ENCODE measurements at regions not wholly inside any gene's neighbourhood (a gene's known extent, or its start where the extent isn't known, plus 50 kb on each side); places are given as distances from the start of the nearest gene placed in this dataset.
A peak's percentile ranks its signal among the peaks of the same experiment; 100 is the strongest.
"Not testable (repeated sequence)": the region's sequence is repeated elsewhere in the genome, so short reads cannot be mapped to it uniquely, and the experiment has no call there.

DNA sequence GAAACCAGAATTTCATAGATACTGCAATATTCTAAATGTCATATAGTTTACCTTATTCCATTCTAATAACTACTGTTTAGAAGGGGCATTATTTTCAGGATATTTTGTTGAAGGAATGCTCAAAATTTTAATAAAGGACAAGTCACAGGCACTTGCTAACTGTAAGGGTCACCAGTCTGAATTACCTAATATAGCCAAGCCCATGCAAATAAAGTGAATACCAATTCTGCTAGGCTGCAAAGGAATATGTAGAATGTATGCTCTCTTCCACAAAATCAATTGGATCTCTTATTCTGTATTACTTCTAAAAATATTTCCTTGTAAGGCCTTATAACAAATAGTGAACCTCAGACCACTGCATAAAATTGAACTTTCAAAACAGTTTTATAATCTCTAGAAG, 52.3 kb upstream of the FAT4 start:
- no peak for DNase-seq

DNA sequence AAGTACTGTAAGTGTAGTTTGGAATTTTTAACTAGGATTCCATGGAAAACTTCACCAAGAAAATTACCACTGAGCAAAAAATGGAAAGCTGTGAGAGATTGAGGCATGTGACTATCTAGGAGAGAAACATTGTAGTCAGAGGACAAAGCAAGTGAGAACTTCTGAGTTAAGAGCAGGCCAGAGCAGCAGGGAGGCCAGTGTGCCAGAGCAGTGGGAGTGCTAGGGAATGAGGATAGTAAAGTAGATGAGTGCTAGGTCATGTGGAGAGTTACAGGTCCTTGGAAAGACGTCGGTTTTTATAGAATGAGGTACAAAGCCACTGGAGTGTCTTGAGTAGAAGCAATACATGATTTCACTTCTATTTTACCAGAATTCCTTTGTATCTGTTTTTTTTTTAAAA, 52.7 kb upstream of the FAT4 start:
- no peak for DNase-seq

DNA sequence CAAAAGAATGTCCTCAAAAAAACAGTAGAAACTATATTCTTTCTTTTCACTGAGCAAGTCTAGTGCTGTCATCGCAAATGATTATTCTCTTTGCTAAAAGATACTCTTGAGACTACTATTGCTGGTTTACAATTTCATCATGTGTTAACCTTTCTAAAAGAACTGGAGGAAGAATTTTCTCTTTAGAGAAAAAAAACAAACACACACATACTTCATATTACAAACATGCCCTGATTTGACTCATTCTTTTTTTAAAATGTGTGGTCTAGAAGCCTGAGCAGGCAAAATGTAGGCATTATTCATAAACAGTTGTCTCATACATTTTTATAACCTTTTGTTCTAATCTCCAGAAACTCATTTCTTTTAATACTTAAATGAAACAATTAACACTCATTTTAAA, 60.6 kb upstream of the FAT4 start:
- DNase-seq = no peak

DNA sequence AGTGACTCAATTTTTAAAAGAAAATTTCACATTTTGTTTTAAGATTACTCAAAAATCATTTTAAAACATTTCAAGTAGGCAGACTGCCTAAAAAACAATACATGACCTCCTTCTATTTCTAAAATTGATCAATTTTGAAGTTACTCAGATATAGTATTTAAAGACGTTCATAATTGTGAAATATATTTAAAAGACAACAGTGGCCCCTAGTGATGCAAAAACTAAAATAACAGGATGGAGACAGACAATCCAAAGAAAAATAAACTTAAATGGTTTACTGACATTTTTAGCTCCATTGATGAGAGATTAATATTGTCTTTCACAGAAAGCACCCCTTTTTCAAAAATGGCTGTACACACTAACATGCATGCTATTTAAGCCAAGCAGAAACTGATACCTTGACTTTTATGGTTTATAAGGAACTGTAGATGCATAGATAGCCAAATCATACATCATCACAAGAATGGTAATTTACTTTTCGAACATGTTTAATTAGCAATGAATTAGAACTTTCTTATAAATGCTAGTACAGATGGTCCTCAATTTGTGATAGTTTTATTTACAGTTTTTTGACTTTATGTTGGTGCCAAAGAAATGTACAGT, 69.8 kb upstream of the FAT4 start:
- DNase-seq = no peak

DNA sequence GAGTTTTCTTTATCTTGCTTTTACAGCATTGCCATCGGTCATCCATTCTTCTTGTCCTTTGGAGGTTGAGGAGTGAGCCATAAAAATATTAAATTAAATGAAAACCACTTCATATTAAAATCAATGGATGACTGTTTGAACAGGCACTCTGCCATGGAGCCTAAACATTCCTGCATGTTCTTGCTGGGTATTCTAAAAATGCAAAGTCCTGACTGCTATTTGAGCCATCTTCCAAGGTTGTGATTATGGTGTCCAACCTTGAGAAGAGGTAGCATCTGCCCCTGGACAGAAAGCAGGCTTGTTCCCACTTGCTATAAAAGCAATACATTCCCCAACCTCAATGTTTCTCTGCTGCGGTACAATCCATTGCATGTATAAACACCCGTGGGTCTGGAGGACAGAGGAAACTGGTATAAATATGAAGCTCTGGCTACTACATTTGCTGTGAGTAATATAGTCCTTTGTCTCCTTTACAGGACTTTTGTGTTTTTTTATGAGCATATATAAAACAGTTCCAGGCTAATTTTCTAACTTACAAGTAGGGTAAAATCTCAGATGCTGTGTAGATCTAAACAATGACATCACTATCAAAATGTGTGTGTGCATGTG, 70.9 kb upstream of the FAT4 start:
- DNase-seq = no peak

DNA sequence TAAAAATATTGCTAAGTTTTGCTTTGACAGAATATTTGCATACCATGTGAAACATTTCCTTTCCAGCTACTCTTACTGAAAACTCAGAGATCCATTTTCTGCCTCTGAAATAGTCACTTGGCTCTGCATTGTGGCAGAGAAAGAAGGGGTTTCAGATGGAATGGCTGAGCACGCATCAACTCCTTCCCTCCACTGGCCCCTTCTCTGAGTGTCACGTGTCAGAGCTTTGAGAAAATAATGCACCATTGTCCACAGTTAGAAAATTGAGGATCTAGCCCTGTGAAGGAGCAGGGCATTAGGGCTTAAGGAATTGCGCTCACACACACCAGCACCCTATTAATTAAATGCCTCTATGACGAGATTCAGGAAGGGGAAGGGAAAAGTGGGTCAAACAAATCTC, 78.8 kb upstream of the FAT4 start:
- no peak for DNase-seq

DNA sequence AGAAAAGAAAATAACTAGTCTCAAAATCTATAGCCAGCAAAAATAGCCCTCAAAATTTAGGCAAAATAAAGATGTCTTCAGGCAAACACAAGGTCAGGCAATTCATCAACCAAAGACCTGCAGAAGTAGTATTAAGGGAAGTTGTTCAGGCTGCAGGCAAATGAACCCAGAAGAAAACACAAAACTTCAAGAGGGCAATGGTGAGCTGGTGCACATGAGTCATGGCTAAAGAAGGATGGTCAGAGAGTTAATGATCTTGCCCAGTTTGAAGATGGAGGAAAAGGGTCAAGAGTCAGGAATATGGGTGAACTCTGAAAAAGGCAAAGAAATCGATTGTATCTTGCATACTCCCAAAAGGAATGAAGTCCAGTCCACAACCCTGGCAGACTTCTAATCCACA, 83.1 kb upstream of the FAT4 start:
- DNase-seq = no peak

DNA sequence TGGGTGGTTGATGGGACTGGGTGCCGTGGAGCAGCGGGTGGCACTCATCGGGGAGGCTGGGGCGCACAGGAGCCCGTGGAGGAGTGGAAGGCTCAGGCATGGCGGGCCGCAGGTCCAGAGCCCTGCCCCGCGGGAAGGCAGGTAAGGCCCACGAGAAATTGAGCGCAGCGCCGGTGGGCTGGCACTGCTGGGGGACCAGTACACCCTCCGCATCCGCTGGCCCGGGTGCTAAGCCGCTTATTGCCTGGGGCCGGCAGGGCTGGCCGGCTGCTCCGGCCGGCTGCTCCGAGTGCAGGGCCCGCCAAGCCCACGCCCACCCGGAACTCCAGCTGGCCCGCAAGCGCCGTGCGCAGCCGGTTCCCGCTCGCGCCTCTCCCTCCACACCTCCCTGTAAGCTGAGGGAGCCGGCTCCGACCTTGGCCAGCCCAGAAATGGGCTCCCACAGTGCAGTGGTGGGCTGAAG, 85.1 kb upstream of the FAT4 start:
- DNase-seq = no peak

DNA sequence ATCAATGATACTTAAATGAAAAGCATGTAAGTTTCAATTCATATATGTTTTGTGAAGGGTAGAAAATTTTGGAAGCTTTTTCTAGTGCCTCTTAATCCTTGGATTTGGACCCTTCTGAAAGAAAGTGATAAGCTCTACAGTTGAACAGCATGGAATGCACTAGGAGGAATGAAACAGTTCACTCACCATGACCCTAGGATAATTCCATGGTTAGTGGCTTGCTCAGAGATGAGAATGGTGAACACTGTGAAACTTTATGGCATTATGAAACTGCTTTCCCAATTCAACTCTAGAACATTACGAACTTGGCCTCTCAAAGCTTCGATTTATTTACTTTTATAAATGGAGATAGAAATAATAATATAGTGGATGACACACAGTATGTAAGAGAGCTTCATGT, 88.9 kb upstream of the FAT4 start:
- DNase-seq = no peak

DNA sequence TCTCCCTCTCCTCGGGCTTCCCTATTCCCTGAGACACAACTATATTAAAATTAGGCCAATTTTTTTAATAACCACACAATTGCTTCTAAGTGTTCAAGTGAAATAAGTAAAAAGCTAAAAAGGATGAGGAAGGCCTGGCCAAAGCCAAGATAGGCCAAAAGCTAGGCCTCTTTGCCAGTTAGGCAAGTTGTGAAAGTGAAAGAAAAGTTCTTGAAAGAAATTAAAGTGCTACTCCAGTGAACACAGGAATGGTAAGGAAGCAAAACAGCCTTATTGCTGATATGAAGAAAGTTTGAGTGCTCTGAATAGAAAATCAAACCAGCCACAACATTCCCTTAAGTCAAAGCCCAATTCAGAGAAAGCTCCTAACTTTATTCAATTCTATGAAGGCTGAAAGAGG, 114.2 kb upstream of the FAT4 start:
- peak; percentile 13 for DNase-seq

DNA sequence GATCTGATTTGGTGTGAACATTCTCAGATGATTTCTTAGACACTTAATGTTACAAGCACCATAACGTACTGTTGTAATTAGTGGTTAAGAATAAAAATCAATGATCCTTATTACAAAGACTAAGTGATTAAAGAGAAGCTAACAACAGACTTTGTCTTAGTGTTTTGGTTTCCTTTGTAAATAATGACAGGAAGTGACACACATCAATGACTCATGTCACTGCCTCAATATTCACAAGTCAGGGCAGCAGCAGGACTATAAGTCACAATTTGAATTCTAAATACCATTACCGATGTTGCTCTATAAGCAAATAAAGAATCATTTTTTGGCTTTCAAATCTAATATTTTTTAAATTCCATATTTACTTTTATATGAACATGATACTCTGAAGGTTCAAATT, 115.8 kb upstream of the FAT4 start:
- DNase-seq = no peak

DNA sequence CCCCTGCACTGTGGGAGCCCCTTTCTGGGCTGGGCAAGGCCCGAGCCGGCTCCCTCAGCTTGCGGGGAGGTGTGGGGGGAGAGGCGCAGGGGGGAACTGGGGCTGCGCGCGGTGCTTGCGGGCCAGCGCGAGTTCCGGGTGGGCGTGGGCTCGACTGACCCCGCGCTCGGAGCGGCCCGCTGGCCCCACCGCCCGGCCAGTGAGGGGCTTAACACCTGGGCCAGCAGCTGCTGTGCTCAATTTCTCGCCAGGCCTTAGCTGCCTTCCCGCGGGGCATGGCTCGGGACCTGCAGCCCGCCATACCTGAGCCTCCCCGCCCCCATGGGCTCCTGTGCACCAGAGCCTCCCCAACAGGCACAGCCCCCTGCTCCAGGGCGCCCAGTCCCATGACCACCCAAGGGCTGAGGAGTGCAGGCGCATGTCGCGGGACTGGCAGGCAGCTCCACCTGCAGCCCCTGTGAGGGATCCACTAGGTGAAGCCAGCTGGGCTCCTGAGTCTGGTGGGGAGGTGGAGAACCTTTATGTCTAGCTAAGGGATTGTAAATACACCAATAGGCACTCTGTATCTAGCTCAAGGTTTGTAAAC, 122.8 kb upstream of the FAT4 start:
- not testable (repeated sequence) for DNase-seq

DNA sequence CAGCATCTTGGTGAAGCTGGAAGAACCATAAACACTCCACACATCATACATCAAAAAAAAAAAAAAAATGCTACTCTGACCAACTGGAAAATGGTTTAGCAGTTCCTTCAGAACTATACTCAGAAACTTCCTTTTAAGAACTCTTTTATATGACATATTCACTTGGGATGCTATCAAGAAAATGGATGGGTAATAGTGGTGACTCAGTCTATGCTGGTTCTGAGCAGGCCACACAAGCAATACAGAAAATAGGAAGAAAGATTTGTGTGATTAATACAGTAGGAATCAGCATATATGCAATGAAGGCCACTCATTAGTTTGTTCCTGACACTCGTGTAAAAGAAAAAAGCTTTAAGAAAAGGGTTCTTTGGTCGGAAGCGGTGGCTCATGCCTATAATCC, 123.5 kb upstream of the FAT4 start:
- DNase-seq = no peak

DNA sequence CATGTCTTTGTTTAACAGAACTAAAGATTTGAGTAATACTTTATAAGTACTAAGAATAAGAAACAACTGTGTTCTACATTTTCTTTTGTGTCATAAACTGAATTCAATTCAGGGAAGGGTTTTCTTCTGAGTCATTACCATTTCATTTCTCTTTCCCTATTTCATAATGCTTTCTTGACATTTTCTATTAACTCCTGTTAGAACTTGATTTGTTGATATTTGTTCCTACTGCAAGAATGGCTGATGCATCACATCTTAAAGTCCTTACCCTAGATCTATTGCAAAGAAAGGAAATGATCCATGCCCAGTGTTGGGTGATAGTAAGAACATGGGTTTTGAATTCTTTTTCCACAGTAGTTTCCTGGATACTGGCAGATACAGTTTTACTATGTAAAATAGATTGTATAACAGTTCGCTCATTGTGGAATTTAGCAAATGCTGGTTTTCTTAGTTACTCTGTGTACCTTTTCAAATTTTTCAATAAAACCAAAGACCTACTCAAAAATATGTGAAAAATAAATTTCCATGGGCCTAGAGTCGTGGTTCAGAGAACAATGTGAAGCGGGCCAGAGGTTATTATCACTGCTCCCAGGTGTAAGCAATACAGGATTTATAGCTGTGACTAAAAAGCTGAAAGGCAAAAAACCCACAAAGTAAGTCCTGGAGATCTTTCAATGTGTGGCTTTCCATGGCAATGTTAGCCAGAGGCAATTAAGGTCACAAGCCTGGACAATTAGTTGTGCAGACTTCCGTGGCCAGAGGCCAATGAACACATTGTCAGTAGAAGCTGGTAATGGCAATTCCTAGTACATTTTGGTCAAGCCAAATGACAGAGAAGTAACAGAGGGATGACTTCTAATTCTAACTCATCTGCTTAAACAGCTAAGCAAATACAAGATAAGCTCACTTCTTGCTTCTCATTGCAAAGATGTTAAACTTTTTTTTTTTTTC, 127.3 kb upstream of the FAT4 start:
- no peak for DNase-seq

DNA sequence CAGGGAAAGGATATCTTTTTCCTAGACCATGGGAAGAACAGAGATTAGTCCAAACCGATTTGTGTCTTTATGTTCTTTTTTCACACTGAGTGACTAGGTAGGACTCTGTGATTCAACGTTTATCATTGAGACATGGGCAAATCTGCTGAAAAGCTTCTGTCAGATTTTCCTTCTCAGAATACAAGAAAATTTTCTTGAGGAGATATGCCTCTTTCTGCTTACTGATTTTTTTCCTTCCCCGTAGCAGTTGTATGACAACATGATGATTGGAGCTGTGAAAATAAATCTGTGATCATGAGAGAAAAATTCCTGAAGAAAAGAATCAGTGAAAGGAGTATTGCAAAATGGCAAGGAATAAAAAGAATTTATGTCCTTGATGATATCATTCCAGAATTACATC, 130.6 kb upstream of the FAT4 start:
- DNase-seq = no peak

DNA sequence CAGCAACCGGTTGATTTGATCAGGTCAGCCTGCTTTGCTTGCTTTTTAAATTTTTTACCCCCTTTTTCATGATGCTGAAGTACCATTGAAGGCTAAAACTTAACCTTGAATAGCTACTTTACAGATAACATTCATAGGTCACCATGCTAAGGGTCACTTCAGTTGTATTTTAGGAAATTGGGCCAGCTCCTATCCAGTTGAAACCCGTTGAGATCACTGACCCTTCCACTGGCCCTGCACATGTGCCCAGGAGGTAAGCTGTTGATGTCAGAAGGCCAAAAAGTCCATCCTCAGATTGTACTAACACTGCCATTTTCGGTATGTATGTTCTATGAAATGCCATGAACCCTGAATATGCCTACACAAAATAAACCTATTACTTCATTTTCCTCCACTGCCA, 133.0 kb upstream of the FAT4 start:
- no peak for DNase-seq

DNA sequence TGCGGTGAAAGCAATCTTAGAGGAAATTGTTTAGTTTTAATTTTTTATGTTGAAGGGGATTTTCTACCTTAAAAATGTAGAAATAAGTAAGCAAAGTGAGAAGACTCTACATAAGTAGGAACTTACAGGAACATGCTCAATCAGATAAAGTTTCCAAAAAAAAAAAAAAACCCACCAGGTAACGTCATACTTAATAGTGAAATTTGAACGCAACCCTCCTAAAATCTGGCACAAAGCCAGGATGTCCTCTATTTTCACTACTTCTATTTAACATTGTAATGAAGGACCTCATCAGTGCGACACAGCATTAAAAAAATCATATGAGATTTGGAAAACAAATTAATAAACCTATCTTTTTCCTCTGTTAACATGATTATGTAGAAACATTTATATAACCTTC, 135.0 kb upstream of the FAT4 start:
- DNase-seq = no peak

DNA sequence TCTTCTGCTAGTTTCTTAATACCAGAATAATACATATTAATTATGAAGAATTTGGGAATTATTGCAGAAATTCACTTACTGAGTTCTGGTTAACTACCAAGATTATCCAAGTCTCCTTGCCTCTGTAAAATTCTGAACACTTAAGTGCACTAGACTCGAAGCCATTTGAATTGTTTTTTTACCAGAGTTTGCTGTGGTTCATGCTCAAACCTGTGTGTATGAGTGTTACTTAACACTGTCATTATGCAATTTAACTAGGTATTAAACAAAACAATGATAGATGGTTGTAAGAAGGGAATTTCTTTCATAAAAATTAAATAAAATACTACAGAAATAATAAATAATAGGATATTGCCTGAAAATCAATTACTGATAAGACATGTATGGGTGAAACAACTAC, 145.6 kb upstream of the FAT4 start:
- no peak for DNase-seq

DNA sequence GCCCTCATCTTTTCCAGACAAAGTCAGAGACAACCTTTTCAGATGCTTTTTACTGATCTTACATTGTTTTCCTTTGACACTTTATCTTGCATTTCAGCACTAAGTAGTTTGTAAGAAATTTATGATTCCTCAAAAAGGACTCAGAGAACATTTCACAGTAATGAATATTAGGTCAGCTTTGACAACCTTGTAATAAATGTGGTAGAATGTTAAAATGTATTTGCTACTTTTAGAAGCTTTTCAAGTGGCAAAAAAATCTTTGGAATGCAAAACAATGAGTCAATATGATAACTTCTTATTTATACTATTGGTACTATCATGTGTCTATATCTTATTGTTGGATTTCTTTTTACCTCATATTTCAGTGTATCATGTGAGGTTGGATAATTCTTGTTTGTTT, 146.2 kb upstream of the FAT4 start:
- DNase-seq = no peak

DNA sequence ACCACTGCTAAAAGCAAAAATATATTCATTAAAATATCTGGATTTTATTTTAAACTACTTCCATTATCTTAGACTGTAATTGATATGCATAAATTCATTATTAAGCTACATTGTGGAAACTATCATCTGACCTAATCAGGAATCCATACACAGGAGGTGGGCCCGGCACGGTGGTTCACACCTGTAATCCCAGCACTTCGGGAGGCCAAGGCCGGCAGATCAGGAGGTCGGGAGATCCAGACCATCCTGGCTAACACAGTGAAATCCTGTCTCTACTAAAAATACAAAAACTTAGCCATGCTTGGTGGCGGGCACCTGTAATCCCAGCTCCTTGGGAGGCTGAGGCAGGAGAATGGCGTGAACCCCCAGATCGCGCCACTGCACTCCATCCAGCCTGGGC, 148.7 kb upstream of the FAT4 start:
- not testable (repeated sequence) for DNase-seq

DNA sequence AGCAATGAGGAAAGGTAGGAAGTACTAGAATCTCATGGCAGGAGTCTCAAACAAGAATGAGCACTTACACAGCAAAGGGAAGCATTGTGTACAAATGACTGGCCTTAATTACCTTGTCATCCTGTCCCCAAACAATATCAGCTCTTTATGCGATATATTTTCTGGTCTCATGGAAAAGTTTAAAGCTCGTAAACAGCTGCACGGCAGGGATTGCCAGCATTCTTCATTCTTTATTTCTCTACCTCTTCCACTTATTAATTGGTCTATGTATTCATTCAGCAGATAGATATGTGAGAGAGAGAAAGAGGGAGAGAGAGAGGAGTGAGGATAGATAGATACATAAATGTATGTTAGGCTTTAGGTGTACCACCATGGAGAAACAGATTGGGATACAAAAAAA, 155.8 kb upstream of the FAT4 start:
- DNase-seq = no peak

DNA sequence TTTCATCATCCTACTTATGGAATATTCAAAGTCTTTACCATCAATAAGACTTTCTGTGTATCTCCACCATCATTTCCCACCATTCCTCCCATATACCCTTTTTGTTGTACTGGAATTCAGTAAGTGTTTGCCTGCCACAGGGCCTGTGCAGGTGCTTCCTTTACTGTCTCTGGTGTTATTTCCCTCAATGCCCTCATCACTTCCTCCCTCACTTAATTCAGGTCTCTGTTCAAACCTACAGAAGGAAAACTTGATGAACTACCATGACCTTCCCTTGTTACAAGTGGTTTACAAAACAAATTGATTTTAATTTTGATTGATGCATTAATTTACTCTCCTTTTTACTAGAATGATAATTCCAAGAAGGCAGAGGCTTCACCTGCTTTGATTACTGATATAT, 159.5 kb upstream of the FAT4 start:
- no peak for DNase-seq

DNA sequence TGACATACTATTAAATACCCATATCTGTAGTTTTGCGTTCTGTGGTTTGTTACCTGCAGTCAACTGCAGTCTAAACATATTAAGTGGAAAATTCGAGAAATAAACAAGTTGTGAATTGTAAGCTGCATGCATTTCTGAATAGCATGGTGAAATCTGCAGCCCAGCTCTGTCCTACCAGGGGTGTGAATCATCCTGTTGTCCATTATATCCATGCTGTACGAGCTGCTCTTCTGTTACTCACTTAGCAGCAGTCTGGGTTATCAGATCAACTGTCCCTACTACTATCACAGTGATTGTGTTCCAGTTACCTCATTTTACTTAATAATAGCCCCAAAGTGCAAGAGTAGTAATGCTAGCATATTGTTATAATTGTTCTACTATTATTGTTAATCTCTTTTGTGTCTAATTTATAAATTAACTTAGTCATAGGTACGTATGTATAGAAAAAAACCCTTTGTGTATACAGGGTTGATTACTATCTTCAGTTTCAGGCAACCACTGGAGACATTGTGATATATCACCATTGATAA, 173.7 kb upstream of the FAT4 start:
- DNase-seq = no peak

DNA sequence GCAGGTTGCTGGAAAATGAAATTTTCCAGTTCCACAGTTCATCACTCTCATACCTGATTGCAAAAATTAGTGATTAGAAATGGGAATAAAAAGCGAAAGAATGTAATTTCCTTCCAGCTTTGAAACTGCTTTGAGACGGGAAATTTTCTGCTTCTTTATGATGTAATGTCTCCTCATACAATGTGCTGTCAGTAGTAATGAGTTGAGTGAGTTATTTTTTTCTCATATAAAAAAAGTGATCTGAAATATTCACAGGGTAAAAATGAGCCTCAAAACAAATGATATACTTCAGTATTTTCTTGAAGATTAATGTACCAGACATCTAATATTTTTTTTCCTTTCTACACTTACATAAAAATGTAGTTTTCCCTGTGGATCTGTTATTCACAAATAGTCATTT, 179.1 kb upstream of the FAT4 start:
- DNase-seq = no peak
